ENCODE measurements at regions not wholly inside any gene's neighbourhood (a gene's known extent, or its start where the extent isn't known, plus 50 kb on each side); places are given as distances from the start of the nearest gene placed in this dataset.

DNA sequence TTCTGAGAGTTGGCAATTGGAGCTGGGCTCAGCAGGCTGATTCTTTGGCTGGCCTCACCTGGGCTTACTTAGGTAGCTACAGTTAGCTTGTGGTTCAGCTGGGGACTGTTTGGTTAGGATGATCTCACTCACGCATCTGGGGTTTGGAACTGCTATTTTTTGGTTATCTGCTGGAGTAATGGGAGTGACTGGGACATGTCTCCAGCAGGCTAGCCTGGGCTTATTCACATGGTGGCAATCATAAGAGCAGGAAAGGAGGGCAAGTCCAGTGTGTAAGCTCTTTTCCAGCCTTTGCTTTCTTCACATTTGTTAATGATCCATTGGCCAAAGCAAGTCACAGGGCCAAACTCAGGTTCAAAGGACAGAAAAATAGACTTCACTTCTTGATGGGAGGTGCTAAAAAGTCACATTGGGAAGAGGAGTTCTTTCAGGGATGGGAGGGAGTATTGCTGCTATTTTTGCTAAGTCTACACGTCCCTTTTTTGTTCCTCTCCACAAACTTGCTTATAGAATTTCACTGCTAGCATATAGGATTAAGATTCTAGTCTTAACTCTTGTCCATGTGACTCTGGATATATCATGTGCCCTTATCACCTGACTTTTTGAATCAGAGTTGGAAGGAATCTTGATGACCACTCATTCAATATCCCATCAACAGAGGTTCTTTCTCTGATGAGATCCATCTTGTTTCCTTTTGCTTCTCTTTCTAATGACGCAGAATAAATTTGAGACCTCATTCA, 174.0 kb downstream of the ZFP36L2 start:
- FAIRE-seq: no peak
- TF ChIP-seq, protein P1, sequence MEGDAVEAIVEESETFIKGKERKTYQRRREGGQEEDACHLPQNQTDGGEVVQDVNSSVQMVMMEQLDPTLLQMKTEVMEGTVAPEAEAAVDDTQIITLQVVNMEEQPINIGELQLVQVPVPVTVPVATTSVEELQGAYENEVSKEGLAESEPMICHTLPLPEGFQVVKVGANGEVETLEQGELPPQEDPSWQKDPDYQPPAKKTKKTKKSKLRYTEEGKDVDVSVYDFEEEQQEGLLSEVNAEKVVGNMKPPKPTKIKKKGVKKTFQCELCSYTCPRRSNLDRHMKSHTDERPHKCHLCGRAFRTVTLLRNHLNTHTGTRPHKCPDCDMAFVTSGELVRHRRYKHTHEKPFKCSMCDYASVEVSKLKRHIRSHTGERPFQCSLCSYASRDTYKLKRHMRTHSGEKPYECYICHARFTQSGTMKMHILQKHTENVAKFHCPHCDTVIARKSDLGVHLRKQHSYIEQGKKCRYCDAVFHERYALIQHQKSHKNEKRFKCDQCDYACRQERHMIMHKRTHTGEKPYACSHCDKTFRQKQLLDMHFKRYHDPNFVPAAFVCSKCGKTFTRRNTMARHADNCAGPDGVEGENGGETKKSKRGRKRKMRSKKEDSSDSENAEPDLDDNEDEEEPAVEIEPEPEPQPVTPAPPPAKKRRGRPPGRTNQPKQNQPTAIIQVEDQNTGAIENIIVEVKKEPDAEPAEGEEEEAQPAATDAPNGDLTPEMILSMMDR (IDR thresholded peaks at IDR 0.05; ENCODE audit: insufficient read depth, missing control alignments): no peak
- DNase-seq (ENCODE audit: insufficient read length, low spot score): no peak

DNA sequence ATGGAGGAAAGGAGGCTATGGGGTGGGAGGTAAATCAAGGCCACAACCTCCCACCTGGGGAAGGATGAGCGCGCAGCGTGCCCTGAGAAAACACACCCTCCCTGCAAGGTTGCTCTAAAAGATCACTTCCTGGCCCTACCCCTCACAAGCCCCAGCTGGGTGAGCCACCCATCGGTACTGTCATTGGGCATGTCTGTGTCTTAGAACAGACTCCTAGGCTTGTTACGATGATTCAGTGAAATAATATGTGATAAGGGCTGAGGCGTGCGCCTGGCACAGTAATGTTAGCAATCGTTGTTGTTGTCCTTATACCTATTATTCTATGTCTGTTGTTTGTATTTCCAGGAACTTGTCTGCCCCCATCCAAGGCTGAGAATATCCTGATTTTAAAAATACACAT, 175.1 kb downstream of the ZFP36L2 start:
- FAIRE-seq (no peak), DNase-seq (ENCODE audit: insufficient read length, low spot score) (no peak)
- TF ChIP-seq, protein P1 (IDR thresholded peaks at IDR 0.05; ENCODE audit: insufficient read depth, missing control alignments): no peak

DNA sequence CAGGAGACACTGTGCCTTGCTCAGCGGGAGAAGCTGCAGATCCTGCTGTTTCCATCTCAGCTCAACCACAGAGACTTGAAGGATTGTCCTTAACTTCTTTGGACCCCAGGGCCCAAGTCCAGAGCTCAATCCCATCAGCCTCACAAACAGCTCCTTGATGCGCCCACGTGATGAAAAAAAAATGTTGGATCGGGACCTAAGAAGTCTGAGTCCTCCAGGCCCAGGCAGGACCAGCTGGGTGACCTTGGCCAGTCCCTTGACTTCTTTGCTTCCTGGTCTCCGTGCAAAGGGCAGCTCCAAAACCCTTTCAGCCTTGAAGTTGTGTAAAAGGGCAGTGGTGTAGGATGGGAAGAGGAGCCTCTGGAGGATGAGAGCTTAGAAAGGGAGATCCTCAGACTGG, 175.5 kb downstream of the ZFP36L2 start:
- FAIRE-seq (no peak), DNase-seq (ENCODE audit: insufficient read length, low spot score) (no peak)
- TF ChIP-seq, protein P1 (IDR thresholded peaks at IDR 0.05; ENCODE audit: insufficient read depth, missing control alignments): no peak

DNA sequence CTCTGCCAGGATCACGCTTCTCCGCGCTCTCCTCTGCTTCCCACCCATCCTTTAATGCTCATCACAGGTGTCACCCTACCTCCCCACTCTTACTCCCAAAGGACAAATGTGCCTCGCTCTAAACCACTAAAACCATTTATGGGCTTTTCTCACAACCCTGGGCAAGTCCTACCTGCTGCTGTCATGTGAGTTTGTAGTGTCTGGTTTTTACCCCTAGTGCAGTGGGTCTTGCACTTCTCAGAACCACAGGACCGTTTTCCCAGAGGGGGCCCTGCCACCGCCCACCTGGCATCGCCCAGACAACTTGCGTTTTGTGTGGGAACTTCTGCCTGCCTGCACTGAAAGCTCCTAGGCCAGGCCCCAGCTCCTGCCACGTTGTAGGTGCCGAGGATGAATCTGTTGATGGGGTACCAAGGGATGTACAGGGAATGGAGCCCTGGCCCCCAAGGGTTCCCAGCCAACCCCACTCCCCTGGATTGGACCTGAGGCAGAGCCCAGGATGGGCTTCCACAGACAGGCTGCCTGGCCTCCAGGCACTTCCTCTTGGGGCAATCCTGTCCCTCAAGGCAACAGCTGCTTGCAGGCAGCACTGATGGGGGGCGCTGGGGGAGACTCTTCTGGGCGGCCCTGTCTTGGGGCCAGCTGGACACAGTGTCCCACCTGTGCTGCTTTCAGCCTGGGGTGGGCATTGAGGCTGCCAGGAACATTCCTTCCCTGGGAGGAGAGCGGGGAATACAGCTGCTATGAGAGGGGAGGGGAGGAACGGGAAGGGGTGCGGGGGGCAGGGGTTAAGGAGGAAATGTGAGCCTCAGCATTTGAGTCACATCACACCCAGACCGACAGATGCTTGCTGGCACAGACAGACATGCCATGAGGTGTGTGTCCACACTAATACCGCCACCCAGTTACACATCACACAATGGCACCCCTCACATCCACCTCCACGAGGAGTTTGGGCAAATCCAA, 176.3 kb downstream of the ZFP36L2 start:
- DNase-seq (ENCODE audit: insufficient read length, low spot score): no peak
- TF ChIP-seq, protein P1 (IDR thresholded peaks at IDR 0.05; ENCODE audit: insufficient read depth, missing control alignments): no peak
- FAIRE-seq: no peak

DNA sequence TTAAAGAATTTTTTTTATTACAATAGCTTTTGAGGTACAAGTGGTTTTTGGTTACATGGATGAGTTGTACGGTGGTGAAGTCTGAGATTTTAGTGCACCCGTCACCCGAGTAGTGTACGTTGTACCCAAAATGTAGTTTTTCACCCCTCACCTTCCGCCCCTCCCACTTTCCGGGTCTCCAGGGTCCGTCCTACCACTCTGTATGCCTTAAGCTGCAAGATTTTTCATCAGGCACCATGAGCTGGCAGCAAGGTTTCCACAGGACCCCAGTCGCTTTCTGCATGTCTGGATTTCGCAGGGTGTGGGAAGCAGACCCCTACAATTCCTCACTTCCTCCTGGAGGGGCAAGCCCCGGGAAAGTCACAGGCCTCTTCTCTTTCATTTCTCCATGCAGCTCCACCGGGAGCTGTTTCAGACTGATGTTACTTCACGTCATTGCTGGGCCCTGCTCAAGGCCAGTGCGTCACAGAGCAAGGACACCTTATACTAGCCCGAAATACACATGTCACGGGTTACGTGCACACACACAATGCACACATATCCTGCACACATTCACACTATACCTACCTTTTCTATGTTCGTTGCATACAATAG, 179.1 kb downstream of the ZFP36L2 start:
- no peak for DNase-seq (ENCODE audit: insufficient read length, low spot score)
- TF ChIP-seq, protein P1 (IDR thresholded peaks at IDR 0.05; ENCODE audit: insufficient read depth, missing control alignments): no peak
- FAIRE-seq: no peak

DNA sequence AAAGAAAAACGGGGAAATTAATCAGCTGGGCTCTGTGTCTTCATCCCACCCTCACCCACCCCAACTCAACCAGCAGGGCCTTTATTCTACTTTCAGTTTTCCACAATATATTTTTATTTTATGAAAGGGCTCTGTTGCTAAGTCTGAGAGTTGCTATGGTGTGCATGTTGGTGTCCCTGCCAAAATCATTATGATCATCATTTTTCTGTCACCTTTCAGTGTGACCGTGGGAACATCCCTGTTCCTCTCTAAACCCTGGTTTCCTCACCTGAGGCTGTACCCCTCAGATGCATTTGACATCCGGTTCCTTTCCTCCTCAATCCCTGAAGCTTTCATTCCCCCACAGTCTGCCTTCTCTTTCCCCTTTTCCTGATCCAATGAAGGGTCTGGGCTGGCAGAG, 180.5 kb downstream of the ZFP36L2 start:
- FAIRE-seq (no peak), DNase-seq (ENCODE audit: insufficient read length, low spot score) (no peak)
- TF ChIP-seq, protein P1 (IDR thresholded peaks at IDR 0.05; ENCODE audit: insufficient read depth, missing control alignments): no peak
